Sigmoid colon (tissue), 3 donors: ENCODE measurements at regions not wholly inside any gene's neighbourhood (a gene's known extent, or its start where the extent isn't known, plus 50 kb on each side); places are given as distances from the start of the nearest gene placed in this dataset.

ENCODE experiments used
- CTCF ChIP-seq, 4 experiments: fragments of 450-650 bp in 3 of 4; fragments of 200-600 bp in 1 of 4; IDR thresholded peaks; one replicate each; pipeline ENCODE4 v1.5.1; 2016 to 2019; ENCODE audit warnings: antibody characterized with exemption in 4 of 4, mild to moderate bottlenecking in 3 of 4, moderate library complexity in 2 of 4
- POLR2A ChIP-seq, 2 donors: fragments of 450-650 bp; IDR thresholded peaks; one replicate each; pipeline ENCODE4 v1.6.1; 2016; ENCODE audit warnings: antibody characterized with exemption in 2 of 2, mild to moderate bottlenecking in 2 of 2, moderate library complexity in 2 of 2

DNA sequence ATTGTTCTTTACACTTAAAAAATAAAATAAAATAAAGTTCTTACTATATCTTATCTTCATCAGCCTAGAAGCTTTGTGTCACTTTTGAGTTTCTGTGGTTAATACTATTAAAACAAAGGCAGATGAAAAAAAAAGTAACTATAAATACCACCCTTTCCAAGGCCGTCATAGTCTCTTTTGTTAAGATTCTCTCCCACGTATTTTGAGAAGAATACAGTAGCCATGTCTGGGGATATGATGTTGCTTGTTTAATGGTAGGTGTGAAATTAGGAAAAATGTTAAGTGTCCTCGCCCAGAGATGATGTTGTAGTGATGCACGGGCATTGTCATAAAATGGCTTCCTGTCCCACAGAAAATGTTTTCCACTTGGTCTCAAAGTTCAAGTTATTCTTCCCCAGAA is 223.9 kb downstream of the NEBL start:
- TF ChIP-seq CTCF (IDR thresholded peaks at IDR 0.05) (no peak), POLR2A (IDR thresholded peaks at IDR 0.05) (no peak)
